ENCODE measurements at regions not wholly inside any gene's neighbourhood (a gene's known extent, or its start where the extent isn't known, plus 50 kb on each side); places are given as distances from the start of the nearest gene placed in this dataset.

- TF ChIP-seq SMC3 (IDR thresholded peaks at IDR 0.05; ENCODE audit: low read depth, low read length) (no peak), POLR2A (IDR thresholded peaks at IDR 0.05; ENCODE audit: low read depth, low read length) (no peak)
These were observed 68.7 kb upstream of the ENPP6 start (continued) for GRCh38 chr4:184286358-184286757.

GRCh38 chr4:184284742-184285141 lies 67.1 kb upstream of the ENPP6 start:
- Histone ChIP-seq H3K9me3 (ENCODE audit: control insufficient read depth, insufficient read depth, low read length) (no peaks in the 10 kb centered on the region), H3K4me1 (ENCODE audit: control insufficient read depth, insufficient read depth, low read length) (peaks cover 4% of the 10 kb centered on the region; the same call in 1 of the 2 replicates), H3K4me2 (ENCODE audit: low read depth, low read length) (no peak overlapping the region), H2AK9ac (replicated peaks; ENCODE audit: low read depth, low read length, poor library complexity) (no peak overlapping the region), H2BK15ac (ENCODE audit: low read depth, low read length) (no peak overlapping the region), H3K36me3 (ENCODE audit: control insufficient read depth, insufficient read depth, low read length) (no peaks in the 10 kb centered on the region), H3K56ac (ENCODE audit: extremely low read depth, insufficient read depth, low read length) (no peak overlapping the region), H3K4me3 (ENCODE audit: insufficient read depth, low read depth, low read length) (no peak overlapping the region), H2AFZ (replicated peaks; ENCODE audit: low read length, poor library complexity) (no peak overlapping the region), H3K9ac (ENCODE audit: low read depth, low read length) (no peak overlapping the region), H3K27ac (ENCODE audit: insufficient read depth, low read length) (no peak overlapping the region), H3K79me1 (ENCODE audit: low read depth in 1 of 2, low read length in 2 of 2) (no peaks in the 10 kb centered on the region), H3K4ac (ENCODE audit: low read depth, low read length) (no peak overlapping the region), H3K9me1 (ENCODE audit: insufficient read depth, low read length) (0 out of 2 replicates have a peak, but pooled peaks cover 3% of the 10 kb centered on the region), H3K27me3 (ENCODE audit: control insufficient read depth, insufficient read depth, low read length) (no peaks in the 10 kb centered on the region), H4K91ac (ENCODE audit: insufficient read depth, low read depth, low read length) (no peak overlapping the region), H2BK120ac (ENCODE audit: low read depth, low read length) (no peak overlapping the region), H3K23ac (ENCODE audit: low read depth, low read length) (no peak overlapping the region), H4K20me1 (ENCODE audit: insufficient read depth, low read length) (no peaks in the 10 kb centered on the region), H3K14ac (replicated peaks; ENCODE audit: low read depth, low read length) (no peak overlapping the region), H2BK20ac (ENCODE audit: low read depth, low read length) (no peak overlapping the region), H2AK5ac (ENCODE audit: low read depth, low read length) (no peak overlapping the region), H3K18ac (ENCODE audit: low read depth, low read length) (no peak overlapping the region), H2BK5ac (ENCODE audit: low read depth, low read length, poor library complexity, severe bottlenecking) (no peak overlapping the region), H4K5ac (ENCODE audit: low read depth, low read length) (no peak overlapping the region), H4K8ac (ENCODE audit: low read depth in 2 of 2, low read length in 2 of 2) (no peak overlapping the region)
- WGBS, 2 experiments (ENCODE audit: extremely low coverage in 2 of 2, insufficient read length in 1 of 2), result no CpG with 5 or more reads among the region's 2 CpGs
- dilution Hi-C loops (cut with HindIII; ENCODE audit: low sequenced_read_pairs, unreplicated experiment), result no loop called here
- in situ Hi-C loops (cut with MboI; ENCODE audit: low sequenced_read_pairs), result loop anchor here (5.0 kb wide), 1 partner anchor 193 kb away; no protein-coding TSS in a partner anchor
- ChIA-PET POLR2A (ENCODE audit: unreplicated experiment) (no interaction called here), CTCF (no interaction called here)
- TF ChIP-seq RCOR1 (IDR thresholded peaks at IDR 0.05; ENCODE audit: insufficient replicate concordance, low read length), result no peak
- no peak for TF ChIP-seq CTCF (conservative IDR thresholded peaks at IDR 0.05; ENCODE audit: low read depth, low read length)
- no peak for TF ChIP-seq CHD1 (IDR thresholded peaks at IDR 0.05; ENCODE audit: low read depth, low read length)
- TF ChIP-seq MAZ (IDR thresholded peaks at IDR 0.05; ENCODE audit: borderline replicate concordance, low read depth, low read length), result no peak
- no peak for TF ChIP-seq POLR2A (IDR thresholded peaks at IDR 0.05; ENCODE audit: low read depth, low read length)
- no peak for TF ChIP-seq CEBPB (IDR thresholded peaks at IDR 0.05; ENCODE audit: low read depth, low read length)
- TF ChIP-seq MXI1 (IDR thresholded peaks at IDR 0.05; ENCODE audit: borderline replicate concordance, low read depth, low read length), result no peak
- no peak for TF ChIP-seq SMC3 (IDR thresholded peaks at IDR 0.05; ENCODE audit: low read depth, low read length)
- no peak for TF ChIP-seq USF2 (IDR thresholded peaks at IDR 0.05; ENCODE audit: low read depth, low read length)
- TF ChIP-seq RFX5 (IDR thresholded peaks at IDR 0.05; ENCODE audit: low read depth, low read length), result no peak
- TF ChIP-seq RAD21 (IDR thresholded peaks at IDR 0.05; ENCODE audit: low read length), result no peak
- no peak for TF ChIP-seq BHLHE40 (IDR thresholded peaks at IDR 0.05; ENCODE audit: low read depth, low read length)
- no peak for TF ChIP-seq ELK1 (IDR thresholded peaks at IDR 0.05; ENCODE audit: borderline replicate concordance, low read depth, low read length)
- no peak for TF ChIP-seq FOS (IDR thresholded peaks at IDR 0.05; ENCODE audit: low read depth, low read length)
- TF ChIP-seq NFE2L2 (IDR thresholded peaks at IDR 0.05; ENCODE audit: low read depth, low read length), result no peak
- intact Hi-C loops (cut with micrococcal nuclease), result no loop called here
- DNase-seq, result no peak
- ATAC-seq (ENCODE audit: low read depth), result no peak
- no TSS peak for BruUV-seq (replicated peaks)

Measured in IMR-90 (cell line).